HepG2 (cell line): ENCODE measurements at regions not wholly inside any gene's neighbourhood (a gene's known extent, or its start where the extent isn't known, plus 50 kb on each side); places are given as distances from the start of the nearest gene placed in this dataset.

Experiments
- ATAC-seq: fragments of 200-7000 bp; cut with Tn5 transposase; 3 replicates; pipeline ENCODE4 v1.9.1; 2020; ENCODE audit warnings: mild to moderate bottlenecking, moderate library complexity
- BruUV-seq: library from RNA; stranded (reverse); fragments of 400-500 nt; replicated peaks from 2 replicates; lab custom pipeline; 2021; lab: Mats Ljungman, UMichigan
- CTCF ChIA-PET: fragments of 300-600 bp; formaldehyde crosslinking; extraction: SDS; loops from one replicate; lab custom pipeline; 2021; ENCODE audit warnings: low total read pairs, inconsistent platforms, low intra/inter-chr PET ratio; lab: Yijun Ruan, JAX
- POLR2A ChIA-PET: fragments of 350-600 bp; sonication (Branson Sonifier 250); formaldehyde crosslinking; loops from one replicate; lab custom pipeline; 2020; ENCODE audit warnings: antibody characterized with exemption, inconsistent platforms; lab: Yijun Ruan, JAX
- DNase-seq: peaks from one replicate; pipeline ENCODE4 v3.0.0-alpha.2; 2015; ENCODE audit warnings: low spot score
- FAIRE-seq: peaks from 3 replicates; lab custom pipeline; 2011; peaks lifted over from hg19 to GRCh38; lab: Jason Lieb, UNC
- H2AFZ ChIP-seq: one replicate; pipeline ENCODE4 v1.6.1; 2011; ENCODE audit warnings: low read length, inconsistent platforms
- H3K27ac ChIP-seq: fragments of 300-600 bp; 3 replicates; pipeline ENCODE4 v1.8.0; 2011; ENCODE audit warnings: mixed run types, mild to moderate bottlenecking, mixed read lengths, low read length, inconsistent platforms; ENCODE audit not compliant: insufficient read depth; ENCODE audit errors: extremely low read length
- H3K27me3 ChIP-seq, 2 experiments: fragments of 200-600 bp in 1 of 2; 2 replicates in 1 of 2; 3 replicates in 1 of 2; pipeline versions ENCODE4 v1.6.0 to v1.8.0; 2011; ENCODE audit warnings: low read length in 2 of 2, mild to moderate bottlenecking in 2 of 2, moderate library complexity in 2 of 2, inconsistent platforms in 1 of 2; ENCODE audit not compliant: insufficient read depth in 2 of 2, control insufficient read depth in 1 of 2
- H3K36me3 ChIP-seq, 2 experiments: fragments of 200-600 bp in 1 of 2; replicated peaks in 1 of 2; 2 replicates in 1 of 2; 3 replicates in 1 of 2; pipeline versions ENCODE4 v1.5.1 to v1.8.0; 2011; ENCODE audit warnings: low read length in 2 of 2, inconsistent platforms in 1 of 2; ENCODE audit not compliant: insufficient read depth in 2 of 2, control insufficient read depth in 1 of 2
- H3K4me1 ChIP-seq: 2 replicates; pipeline ENCODE4 v1.5.1; 2012; ENCODE audit warnings: low read length, inconsistent platforms; ENCODE audit not compliant: insufficient read depth
- H3K4me2 ChIP-seq: 2 replicates; pipeline ENCODE4 v1.6.0; 2011; ENCODE audit warnings: low read depth, low read length, inconsistent platforms
- H3K4me3 ChIP-seq, 3 experiments: fragments of 200-600 bp in 1 of 3; sonication (generic), shearing (Covaris generic) in 1 of 3; replicated peaks in 1 of 3; 2 replicates each; pipeline ENCODE4 v1.5.1; 2011 to 2016; ENCODE audit warnings: low read length in 3 of 3, inconsistent platforms in 2 of 3, low read depth in 2 of 3, mild to moderate bottlenecking in 2 of 3, control low read depth in 1 of 3, mixed read lengths in 1 of 3; ENCODE audit not compliant: insufficient read depth in 1 of 3
- H3K79me2 ChIP-seq: one replicate; pipeline ENCODE4 v1.6.1; 2011; ENCODE audit warnings: low read length, inconsistent platforms; ENCODE audit not compliant: insufficient read depth
- H3K9ac ChIP-seq: 2 replicates; pipeline ENCODE4 v1.6.0; 2011; ENCODE audit warnings: mild to moderate bottlenecking, low read depth, low read length, inconsistent platforms; ENCODE audit not compliant: insufficient read depth
- H3K9me3 ChIP-seq: 2 replicates; pipeline ENCODE4 v1.5.1; 2012; ENCODE audit warnings: mild to moderate bottlenecking, low read length
- H4K20me1 ChIP-seq: 2 replicates; pipeline ENCODE4 v1.6.0; 2011; ENCODE audit warnings: inconsistent platforms, mild to moderate bottlenecking, low read length, moderate library complexity; ENCODE audit not compliant: insufficient read depth
- ATF1 ChIP-seq: IDR thresholded peaks from 2 replicates; pipeline ENCODE4 v1.6.1; 2016; ENCODE audit warnings: mild to moderate bottlenecking, control low read depth
- EP300 ChIP-seq, 3 experiments: sonication (generic) in 1 of 3; formaldehyde crosslinking in 1 of 3; IDR thresholded peaks; 2 replicates each; pipeline versions ENCODE4 v1.5.1 to v1.6.1; 2011 to 2020; ENCODE audit warnings: low read depth in 2 of 3, low read length in 2 of 3, borderline replicate concordance in 1 of 3, improper control_type of control experiment in 1 of 3, mild to moderate bottlenecking in 1 of 3, missing genetic modification reagents in 1 of 3, moderate library complexity in 1 of 3
- FOSL1 ChIP-seq: sonication (generic); formaldehyde crosslinking; IDR thresholded peaks from 2 replicates; pipeline ENCODE4 v1.9.0; 2021; ENCODE audit warnings: missing genetic modification reagents, borderline replicate concordance
- FOSL2 ChIP-seq: sonication (generic); formaldehyde crosslinking; IDR thresholded peaks from 2 replicates; pipeline ENCODE4 v1.4.0; 2020; ENCODE audit warnings: missing genetic modification reagents
- FOXJ3 ChIP-seq: sonication (generic); formaldehyde crosslinking; IDR thresholded peaks from 2 replicates; pipeline ENCODE4 v1.4.0; 2020; ENCODE audit warnings: missing genetic modification reagents, mild to moderate bottlenecking, borderline replicate concordance
- FOXO4 ChIP-seq: sonication (generic); formaldehyde crosslinking; conservative IDR thresholded peaks from 2 replicates; pipeline ENCODE4 v1.8.1; 2023; ENCODE audit warnings: missing genetic modification reagents
- HNF1A ChIP-seq, 2 experiments: sonication (generic) in 1 of 2; formaldehyde crosslinking in 1 of 2; IDR thresholded peaks; 2 replicates each; pipeline versions ENCODE4 v1.4.0 to v1.6.1; 2016 to 2020; ENCODE audit warnings: borderline replicate concordance in 1 of 2, low read depth in 1 of 2, mild to moderate bottlenecking in 1 of 2, missing genetic modification reagents in 1 of 2
- MED1 ChIP-seq: sonication (generic); formaldehyde crosslinking; IDR thresholded peaks from 2 replicates; pipeline ENCODE4 v1.4.0; 2020; ENCODE audit warnings: missing genetic modification reagents
- TFDP1 ChIP-seq: IDR thresholded peaks from 2 replicates; pipeline ENCODE4 v1.6.1; 2016; ENCODE audit warnings: missing compliant biosample characterization, missing genetic modification reagents, borderline replicate concordance
- TIGD3 ChIP-seq: sonication (generic); formaldehyde crosslinking; IDR thresholded peaks from 2 replicates; pipeline ENCODE4 v1.5.1; 2020; ENCODE audit warnings: mild to moderate bottlenecking, missing genetic modification reagents, borderline replicate concordance
- ZNF143 ChIP-seq: sonication (generic); formaldehyde crosslinking; IDR thresholded peaks from 2 replicates; pipeline ENCODE4 v1.4.0; 2020; ENCODE audit warnings: missing genetic modification reagents
- ZNF768 ChIP-seq: sonication (generic); formaldehyde crosslinking; IDR thresholded peaks from 2 replicates; pipeline ENCODE4 v1.4.0; 2020; ENCODE audit warnings: missing genetic modification reagents
- ZNF816 ChIP-seq: sonication (generic); formaldehyde crosslinking; IDR thresholded peaks from 2 replicates; pipeline ENCODE4 v1.8.0; 2022; ENCODE audit warnings: missing genetic modification reagents, mild to moderate bottlenecking, borderline replicate concordance
- WGBS: methylation state at CpG from one replicate; pipeline ENCODE4 v1.1.6; 2017; ENCODE audit warnings: low lambda C conversion rate; 5-methylcytosine and 5-hydroxymethylcytosine counted together
- in situ Hi-C: cut with HindIII; loops from 2 replicates; pipeline ENCODE4 v1.10.0; 2017; ENCODE audit warnings: low pct_unique_long_range_greater_than_20kb; ENCODE audit not compliant: extremely low pct_ligation_motif_present
- intact Hi-C: fragments of 100-400 bp; cut with micrococcal nuclease; formaldehyde crosslinking; loops from one replicate; pipeline ENCODE4 v1.10.0; 2022; ENCODE audit not compliant: unreplicated experiment

- TF ChIP-seq ZNF768: no peak
- peak in 1 of 2 experiments; percentile 24; a peak in 1 of 4 replicates for TF ChIP-seq EP300 (IDR thresholded peaks at IDR 0.05; ENCODE audit: low read depth in 2 of 2, low read length in 2 of 2)
- no peak for TF ChIP-seq EP300 (CRISPR knock-in tag; IDR thresholded peaks at IDR 0.05; ENCODE audit: borderline replicate concordance)
- no peak for TF ChIP-seq ATF1 (CRISPR knock-in tag)
- TF ChIP-seq TFDP1: no peak
- TF ChIP-seq ZNF816 (CRISPR knock-in tag): no peak
- TF ChIP-seq FOXJ3: no peak
- peak; percentile 48; the same call in 1 of the 2 replicates for TF ChIP-seq MED1 (CRISPR knock-in tag)
- TF ChIP-seq FOXO4 (CRISPR knock-in tag): no peak
These were observed 475.4 kb downstream of the LMO4 start (continued) for GRCh38 chr1:87804128-87804527.

GRCh38 chr1:87805666-87806378, 477.1 kb downstream of the LMO4 start:
- H3K27ac ChIP-seq: no peak overlapping the region
- DNase-seq: peak; percentile 27
- POLR2A ChIA-PET: interaction anchor here (1.1 to 2.7 kb wide), 2 partner anchors 10 to 478 kb away, joined by 3 to 19 read pairs; no protein-coding TSS in a partner anchor
- TF ChIP-seq TIGD3 (CRISPR knock-in tag): no peak
- TF ChIP-seq FOSL1: no peak
- TF ChIP-seq FOSL2: peak; percentile 32; the same call in 1 of the 2 replicates
- 0 out of 2 replicates have a peak, but pooled peaks have one; percentile 9 for TF ChIP-seq HNF1A (IDR thresholded peaks at IDR 0.05; ENCODE audit: low read depth)
- TF ChIP-seq HNF1A (CRISPR knock-in tag; IDR thresholded peaks at IDR 0.05; ENCODE audit: borderline replicate concordance): no peak
- TF ChIP-seq ZNF143 (CRISPR knock-in tag): no peak

More at GRCh38 chr1:87805666-87806378, 477.1 kb downstream of the LMO4 start:
- Histone ChIP-seq H3K36me3 (no peaks in the 10 kb centered on the region), H2AFZ (peak overlapping the region; percentile 62), H3K9ac (no peak overlapping the region), H3K4me2 (peak overlapping the region; percentile 51), H4K20me1 (no peaks in the 10 kb centered on the region), H3K79me2 (no peaks in the 10 kb centered on the region), H3K4me3 (peak overlapping the region in 1 of 3 experiments; percentile 26; a peak in 1 of 6 replicates), H3K4me1 (peaks cover 62% of the 10 kb centered on the region), H3K9me3 (no peaks in the 10 kb centered on the region), H3K27me3 (no peaks in the 10 kb centered on the region)
- ATAC-seq (peak; percentile 59), FAIRE-seq (no peak)
- CTCF ChIA-PET: no interaction called here
- intact Hi-C loops (no loop called here), in situ Hi-C loops (no loop called here)
- no TSS peak for BruUV-seq
- 43% methylated on average over 14 of the region's 14 CpGs for WGBS
